Activated CD8-positive, alpha-beta memory T cell treated with anti-CD3 and anti-CD28 coated beads for 1 hour (primary cell): ENCODE measurements at regions not wholly inside any gene's neighbourhood (a gene's known extent, or its start where the extent isn't known, plus 50 kb on each side); places are given as distances from the start of the nearest gene placed in this dataset.

Source experiments
- DNase-seq, 2 donors: peaks; one replicate each; pipeline ENCODE4 v3.0.0-alpha.2; 2020; ENCODE audit warnings: low read depth in 1 of 2; ENCODE audit errors: extremely low read depth in 1 of 2

DNA sequence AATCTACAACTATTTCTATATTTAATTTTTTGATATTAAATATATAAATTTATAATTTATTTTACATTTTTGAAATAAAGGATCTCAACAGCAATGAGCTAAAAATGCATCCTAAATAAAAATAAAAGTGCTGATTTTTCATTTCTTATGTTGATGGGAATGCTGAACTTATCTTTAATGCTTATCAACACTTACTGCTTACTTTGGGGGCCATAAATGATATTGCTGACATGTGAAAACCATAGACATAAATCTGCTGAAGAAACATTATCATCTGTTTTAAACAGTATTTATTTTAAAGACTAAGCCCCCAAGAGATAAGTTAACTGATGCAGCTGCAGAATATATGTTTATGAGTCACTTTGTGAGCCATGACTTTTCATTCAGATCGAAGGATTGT, 594.1 kb upstream of the PKN2 start:
- no peak for DNase-seq

DNA sequence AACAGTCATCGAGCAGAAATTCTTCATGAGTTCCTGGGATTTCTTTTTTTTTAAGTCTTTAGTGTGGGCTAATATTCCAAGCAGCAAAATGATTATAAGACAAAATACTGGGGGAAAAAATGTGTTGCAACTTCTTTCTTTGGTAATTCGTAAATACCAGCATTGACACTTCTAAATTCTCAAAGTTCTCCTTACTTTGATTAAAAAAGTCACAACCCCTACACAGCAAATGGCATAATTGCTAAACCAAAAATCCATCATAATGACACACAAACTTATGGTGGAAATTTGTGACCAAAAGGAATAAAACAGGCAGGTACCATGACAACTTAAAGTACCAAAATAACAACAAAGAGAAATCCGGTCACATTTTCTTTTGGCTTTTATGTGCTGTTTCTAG, 585.2 kb upstream of the PKN2 start:
- no peak for DNase-seq

DNA sequence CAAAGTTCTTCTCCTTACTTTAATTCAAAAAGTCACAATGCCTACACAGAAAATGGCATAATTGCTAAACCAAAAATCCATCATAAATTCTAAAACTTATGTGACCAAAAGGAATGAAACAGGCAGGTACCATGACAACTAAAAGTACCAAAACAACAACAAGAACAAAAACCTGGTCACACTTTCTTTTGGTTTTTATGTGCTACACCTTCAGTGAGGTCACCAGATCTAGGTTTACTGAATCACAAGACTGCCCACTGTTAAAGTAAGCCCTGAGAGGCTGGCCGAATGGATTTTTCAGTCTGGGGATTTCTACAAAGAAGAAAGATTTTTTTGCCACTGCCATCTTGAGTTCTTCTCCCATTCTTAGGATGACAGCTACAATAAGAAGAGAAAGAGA, 583.0 kb upstream of the PKN2 start:
- no peak for DNase-seq

DNA sequence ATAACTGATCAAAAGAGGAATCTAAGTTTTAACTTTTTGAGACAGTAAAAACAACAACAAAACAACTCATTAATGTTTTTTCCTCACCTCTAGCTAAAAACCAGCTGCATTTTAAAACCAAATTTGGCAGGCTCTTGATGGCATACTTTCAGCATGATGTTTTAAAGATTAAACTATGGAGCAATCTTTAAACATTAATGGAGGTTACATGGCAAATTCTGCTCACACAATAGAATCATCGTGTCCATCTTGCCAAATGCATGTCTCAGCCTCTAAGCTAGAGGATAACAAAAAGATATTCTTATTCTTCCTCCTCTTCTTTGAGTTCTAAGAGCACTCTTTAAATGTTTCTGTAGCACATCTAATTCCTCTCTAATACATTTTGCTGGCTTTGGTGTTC, 579.8 kb upstream of the PKN2 start:
- no peak for DNase-seq

DNA sequence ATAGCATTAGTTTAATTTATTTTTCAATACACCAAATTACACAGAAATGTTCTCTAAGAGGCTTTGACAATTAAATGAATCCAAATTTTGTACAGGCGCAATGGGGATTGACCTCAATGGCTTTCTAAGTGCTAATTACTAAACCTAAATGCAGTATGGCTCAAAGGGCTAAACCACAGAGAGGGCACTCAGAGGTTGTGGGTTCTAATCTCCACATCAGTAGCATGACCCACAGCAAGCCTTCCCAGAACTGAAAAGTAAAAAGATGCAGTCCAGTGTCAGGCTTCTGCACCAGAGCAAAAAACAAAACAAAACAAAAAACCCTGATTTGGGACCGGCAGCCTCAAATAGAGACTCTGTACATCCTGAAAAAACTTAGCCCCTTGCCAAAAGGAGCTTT, 579.2 kb upstream of the PKN2 start:
- no peak for DNase-seq

DNA sequence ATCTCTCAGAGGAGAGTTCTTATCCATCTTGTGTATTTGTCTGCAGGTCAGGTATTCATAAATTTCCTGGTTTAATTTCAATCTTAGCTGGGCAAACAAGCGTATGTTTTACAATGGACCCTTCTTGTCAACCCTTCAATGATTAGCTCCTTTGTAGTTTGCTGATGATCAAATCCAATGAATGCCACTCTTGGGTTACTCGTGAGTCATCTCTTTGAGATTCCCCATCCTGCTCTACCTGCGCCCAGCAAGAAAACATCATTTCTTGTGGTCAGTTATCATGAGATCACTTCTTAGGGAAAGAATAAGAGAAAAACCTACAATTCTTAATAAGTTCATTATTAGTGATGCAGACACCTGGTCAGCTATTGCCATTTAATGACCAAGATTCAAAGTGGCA, 572.3 kb upstream of the PKN2 start:
- DNase-seq, result no peak

DNA sequence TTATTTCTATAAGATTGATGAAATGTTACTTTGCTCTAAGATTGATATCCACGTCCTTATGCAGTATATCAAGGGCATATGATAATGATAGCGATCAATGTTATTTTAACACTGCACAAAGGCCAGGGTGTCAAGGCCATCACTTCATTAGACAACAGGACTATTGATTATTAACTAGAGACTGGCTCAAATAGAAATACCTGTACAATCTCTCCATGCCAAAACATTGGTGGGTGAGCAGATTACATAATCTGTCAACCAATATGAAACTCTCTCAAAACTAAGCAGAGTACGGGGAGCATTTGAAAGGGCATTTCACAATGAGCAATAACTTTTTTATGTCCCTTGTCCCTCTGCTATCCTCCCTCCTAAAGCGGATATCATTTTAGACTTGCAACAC, 566.5 kb upstream of the PKN2 start:
- no peak for DNase-seq

DNA sequence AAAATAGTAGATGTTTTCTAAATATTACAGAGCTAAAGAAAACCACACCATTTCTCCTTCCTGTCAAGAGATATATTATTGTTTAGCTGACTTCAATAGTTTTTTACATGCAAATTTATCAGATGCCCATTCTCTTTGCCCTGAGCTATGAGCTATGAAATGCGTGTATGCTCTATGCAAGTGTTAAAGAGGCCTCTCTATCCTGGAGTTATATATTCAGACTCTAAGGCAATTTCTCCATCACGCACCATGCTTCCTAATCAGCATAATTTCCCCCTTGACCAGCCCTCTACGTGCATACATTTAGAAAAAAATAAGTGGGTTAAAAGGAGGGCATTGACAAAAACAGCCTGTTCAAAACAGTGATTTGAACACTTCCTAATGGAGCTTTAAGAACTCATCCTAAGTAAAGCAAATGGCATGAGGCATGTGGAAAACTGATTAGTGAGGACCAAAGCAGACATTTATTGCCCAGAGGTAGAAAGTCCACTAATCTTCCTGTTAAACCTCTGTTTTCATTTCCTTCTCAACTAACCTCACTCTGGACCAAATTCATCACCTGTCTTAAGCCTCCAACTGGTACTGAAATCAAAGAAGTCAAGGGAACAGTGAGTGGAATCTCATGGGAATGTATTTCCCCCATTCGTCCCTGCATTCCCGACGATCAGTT, 565.8 kb upstream of the PKN2 start:
- DNase-seq, result no peak

DNA sequence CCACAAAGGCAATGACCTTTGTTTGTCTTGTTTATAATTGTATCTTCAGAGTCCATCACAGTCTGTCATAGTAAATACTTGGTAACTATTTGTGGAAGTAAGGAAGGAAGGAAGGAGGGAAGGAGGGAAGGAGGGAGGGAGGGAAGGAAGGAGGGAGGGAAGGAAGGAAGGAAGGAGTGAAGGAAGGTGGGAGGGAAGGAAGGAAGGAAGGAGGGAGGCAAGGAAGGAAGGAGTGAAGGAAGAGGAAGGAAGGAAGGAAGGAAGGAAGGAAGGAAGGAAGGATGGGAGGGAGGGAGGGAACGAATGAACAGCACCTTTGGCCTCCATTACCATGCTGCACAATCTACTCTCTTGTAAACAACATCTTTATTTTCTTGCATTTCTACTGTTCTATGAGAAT, 559.5 kb upstream of the PKN2 start:
- DNase-seq, result no peak

DNA sequence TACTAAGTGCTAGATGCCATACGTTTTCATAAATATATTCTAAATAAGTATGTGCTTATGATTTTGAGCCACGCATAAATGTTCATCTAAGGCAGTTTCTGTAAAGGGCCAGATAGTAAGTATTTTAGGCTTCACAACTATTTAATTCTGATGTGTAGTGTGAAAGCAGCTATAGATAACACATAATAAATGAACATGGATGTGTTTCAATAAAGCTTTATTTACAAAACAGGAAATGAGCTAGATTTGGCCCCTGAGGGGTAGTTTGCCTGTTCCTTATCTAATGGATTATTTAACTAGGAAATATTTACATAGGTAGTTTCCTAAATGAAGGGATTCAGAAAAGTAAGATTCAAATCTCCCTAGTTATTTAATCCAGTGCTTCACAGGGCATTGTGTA, 557.6 kb upstream of the PKN2 start:
- DNase-seq, result no peak

DNA sequence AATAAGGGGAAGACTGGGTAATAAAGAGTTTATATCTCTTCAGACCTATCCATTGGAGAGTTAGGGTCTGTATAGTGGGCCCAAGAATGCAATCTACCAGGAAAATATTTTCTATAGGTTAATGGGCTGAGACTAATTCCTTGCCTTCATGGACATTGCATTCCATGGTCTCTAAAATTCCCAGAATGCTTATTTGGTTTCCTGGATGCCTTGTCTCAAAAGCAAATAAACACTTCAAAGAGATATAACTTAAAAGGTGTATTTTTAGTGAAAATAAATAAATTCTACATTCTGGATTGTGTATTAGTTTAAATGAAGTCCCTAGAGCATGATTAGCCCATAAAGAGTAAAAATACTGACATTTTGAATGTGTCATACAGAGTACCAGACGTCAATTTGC, 550.1 kb upstream of the PKN2 start:
- DNase-seq, result no peak

DNA sequence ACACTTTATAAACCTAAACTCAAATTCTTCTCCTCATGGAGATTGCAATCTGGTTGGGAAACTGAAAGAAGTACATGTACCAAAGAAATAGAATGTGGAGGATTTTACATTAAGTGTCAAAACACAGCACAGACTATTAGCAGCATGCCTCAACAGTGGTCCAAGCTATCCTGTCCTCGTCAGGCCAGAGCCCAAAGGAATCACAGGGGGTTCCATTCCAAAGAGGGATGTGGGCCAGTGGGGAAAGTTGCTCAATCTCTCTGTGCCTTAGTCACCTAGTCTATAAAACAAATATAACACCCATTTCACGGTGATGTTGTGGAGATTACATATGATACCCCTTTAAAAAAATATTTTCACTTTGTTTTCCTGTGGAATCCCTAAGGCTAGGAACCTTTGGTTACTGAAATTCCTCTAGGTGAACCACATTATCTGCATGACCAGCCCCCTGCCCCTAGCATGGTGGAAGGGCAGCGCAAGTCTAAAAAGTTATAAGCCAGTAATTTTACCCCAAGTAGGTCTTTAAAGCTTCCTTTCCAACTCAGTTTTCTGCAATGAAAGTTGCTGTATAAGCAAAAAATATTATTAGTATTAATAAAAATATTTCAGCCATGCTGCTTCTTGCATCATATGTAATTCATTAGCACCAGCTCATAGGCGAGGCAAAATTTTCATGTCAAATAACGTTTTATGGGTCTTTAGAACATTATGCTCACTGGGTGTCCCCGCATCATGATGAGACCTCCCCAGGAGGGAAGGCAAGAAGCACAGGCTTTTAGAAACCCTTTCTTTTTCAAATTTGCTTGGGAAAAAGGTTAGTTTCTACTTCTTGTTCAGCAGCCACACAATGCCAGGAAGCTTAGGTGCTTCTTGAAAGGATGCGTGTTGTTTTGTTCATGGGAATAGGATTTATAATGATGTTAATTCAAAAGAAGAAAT, 548.8 kb upstream of the PKN2 start:
- DNase-seq, result no peak

DNA sequence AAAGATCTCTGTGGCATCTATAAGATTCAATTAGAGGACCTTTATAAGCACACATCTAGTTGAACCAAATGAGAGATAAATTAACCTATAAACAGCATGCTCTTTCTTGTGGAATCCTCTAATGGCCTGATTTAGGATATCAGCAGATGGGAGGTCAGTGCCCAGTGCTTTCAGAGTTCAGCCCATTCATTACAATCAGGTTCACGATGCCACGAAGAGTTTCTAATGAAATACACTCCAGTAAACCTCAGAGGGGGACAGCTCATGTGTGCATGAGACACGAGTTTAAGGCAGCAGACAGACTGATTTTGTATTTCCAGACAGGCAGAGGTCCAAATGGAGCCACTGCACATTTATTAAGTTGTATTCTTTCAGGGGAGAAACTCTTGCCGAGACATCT, 544.4 kb upstream of the PKN2 start:
- DNase-seq, result no peak

DNA sequence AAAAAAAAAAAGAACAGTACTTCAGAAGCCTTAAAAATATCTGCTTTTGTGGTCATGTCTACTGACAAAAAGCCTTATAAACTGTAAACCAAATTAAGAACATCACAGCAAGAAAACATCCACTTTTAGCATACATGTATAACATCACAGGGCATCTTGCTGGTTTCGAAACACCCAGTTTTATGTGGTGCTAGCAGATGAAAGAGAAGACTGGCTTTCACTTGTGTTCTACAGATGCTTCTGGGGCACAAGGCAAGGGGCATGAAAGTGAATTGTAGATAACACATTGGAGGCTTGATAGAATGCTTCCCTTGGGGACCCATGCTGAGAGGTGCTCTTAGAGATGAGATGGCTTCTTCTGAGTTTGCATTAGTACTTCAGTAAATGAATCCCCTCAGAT, 543.7 kb upstream of the PKN2 start:
- DNase-seq, result no peak

DNA sequence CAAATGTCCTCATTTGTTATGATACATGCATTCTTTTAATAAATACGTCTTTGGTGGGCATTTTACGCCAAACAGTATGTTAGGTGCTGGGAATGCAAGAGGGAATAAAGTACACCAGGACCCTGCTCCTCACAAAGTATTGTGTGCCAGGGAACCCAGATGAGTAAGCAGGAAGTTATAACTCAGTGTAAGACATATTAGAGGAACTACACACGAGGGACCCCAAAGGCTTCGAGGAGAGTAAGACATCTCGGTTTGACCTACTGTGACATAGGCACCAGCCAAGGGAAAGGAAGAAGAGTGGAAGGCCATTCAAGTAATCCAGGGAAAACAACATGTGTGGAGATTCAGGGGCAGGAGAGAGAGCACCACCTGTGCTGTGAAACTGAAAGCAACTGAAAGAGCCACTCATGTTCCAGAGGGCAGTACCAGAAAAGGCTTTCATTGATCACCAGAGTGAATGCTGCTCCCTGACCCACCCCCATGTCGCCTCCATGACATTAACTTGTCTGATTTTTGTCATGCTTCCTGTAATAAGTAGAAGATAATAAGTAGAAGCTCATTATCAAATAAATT, 542.5 kb upstream of the PKN2 start:
- DNase-seq, result no peak

DNA sequence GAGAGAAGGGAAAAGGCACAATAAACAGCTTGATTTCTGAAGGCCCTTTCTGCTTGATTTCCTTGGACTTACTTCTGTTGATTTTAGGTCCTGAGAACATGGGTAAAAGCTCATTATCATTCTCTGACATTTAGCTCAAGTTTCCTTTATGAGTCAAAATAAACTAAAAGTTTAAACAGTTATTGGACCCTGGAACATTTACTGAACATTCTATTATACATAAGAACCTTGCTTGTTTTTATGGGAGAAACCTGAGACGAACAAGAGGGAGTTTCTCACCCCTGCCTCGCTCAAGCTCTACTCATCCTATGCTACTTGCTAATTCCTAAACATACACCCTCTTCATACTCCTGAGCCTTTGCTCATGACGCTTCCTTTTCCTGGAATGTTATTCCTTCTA, 538.3 kb upstream of the PKN2 start:
- no peak for DNase-seq

DNA sequence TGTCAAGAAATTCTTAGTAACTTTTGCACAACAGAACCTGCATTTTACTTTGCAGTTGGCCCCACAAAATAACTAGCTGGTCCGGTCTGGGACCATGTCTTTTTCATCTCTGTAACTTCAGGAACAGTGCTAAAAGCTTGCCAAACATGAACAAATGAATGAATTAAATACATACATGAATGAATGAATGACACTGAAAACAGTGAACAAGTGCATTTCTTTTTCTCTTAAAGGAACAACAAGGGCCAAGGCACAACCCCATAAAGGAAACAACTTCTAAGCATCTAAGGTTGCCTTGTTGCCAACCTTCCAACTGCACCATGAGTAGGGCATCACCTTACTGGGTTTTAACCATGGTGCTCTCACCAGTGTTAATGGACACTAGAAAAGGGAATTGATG, 534.4 kb upstream of the PKN2 start:
- DNase-seq, result no peak

DNA sequence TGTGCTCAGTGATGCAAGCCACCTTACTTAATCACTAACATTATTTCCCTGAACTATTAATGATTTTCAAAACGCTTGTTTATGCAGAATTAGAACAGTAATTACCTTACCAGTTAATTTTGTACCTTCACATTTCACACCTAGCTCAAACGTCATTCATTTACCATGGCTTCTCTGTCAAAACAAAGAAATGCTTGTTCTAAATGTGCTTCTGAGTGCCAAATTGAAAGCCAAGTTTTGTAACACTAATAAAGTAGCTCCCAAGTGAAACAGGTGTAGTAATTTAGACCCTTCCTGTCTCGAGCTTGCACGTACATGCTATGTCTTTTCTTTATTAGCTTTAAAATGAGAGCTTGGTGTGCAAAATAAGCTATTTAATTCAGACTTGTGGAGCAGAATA, 533.7 kb upstream of the PKN2 start:
- no peak for DNase-seq

DNA sequence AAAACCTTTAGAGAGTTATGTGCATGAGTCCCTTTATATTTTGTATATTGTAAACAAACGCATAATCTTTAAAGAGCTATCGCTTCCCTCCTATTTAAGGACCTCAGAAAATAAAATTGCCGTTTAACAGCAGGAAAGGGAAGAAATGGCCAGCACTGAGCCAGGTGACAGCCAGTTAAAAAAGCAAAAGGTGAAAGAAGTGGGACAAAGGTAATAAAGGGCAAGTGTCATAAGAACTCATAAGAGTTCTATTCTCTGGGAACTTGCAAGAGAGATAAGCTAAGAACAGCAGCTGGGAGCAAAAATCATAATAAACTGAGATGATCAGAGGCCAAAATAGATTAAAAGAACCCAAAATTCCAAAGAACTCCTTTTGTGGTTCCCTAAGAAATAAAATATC, 520.9 kb upstream of the PKN2 start:
- no peak for DNase-seq

DNA sequence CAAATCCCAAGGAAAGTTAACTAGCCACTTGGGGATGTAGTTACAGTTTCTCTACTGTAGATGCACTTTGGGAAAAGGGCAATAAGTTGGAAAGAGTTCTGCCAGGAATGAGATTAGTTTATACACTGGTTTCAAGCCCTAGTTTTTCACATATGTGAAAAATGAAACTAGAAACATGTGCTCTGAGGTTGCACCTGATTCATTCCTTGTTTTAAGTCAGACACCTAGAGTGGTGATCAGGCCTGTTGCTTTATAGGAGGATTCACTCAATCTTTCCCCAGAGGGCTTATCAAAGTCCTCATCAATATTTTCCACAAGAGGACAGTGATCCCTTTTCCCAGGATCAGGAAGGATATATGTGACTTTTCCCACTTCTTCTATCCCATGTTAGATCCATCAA, 515.9 kb upstream of the PKN2 start:
- DNase-seq, result no peak

DNA sequence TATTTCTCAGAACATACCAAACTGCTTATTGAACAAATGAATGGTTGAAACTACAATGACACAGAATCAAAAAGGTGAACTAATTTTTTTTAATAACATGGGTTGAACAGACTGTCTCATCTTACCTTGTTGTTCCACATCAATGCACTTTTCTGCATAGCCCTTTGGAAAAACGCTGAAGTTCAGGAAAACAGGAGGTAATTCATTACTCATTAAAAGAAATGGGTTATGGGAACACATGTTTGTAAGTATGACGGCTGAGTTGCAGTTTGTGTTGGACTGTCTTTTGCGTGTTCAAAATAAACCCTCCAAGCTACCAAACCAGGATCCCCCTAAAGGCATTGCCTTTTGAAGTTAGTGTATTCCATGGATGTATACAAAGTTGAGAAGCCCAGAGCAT, 514.9 kb upstream of the PKN2 start:
- DNase-seq, result no peak

DNA sequence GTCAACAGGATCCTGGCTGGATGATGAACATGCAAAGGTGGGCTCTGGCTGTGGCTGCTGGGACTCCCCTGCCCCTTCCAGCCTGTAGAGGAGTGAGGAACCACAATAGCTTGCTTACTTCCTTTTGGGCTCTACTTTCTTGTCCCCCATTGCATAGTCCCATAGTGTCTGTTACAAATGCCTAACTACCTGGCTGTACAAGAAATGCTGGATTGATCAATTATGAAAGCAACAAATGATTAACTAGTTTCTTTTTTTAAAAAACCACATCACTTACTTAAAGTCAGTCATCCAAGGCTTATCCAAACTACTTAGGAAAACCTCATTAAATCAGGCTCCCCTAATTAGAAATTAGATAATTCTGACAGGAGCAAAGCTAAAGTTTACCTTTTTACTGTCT, 514.1 kb upstream of the PKN2 start:
- no peak for DNase-seq
